Mesothelial cell of epicardium (in vitro differentiated cells): ENCODE measurements at regions not wholly inside any gene's neighbourhood (a gene's known extent, or its start where the extent isn't known, plus 50 kb on each side); places are given as distances from the start of the nearest gene placed in this dataset.

ENCODE experiments used
- DNase-seq, 2 experiments: peaks; one replicate each; pipeline ENCODE4 v3.0.0; 2021; ENCODE audit warnings: low spot score in 2 of 2; ENCODE audit not compliant: unreplicated experiment in 2 of 2
- H3K27ac Mint-ChIP-seq: 2 replicates; pipeline ENCODE4 v1.8.0; 2021; ENCODE audit warnings: mixed read lengths
- H3K27me3 Mint-ChIP-seq: 2 replicates; pipeline ENCODE4 v1.8.0; 2021; ENCODE audit warnings: low read depth, mixed read lengths
- H3K36me3 Mint-ChIP-seq: 2 replicates; pipeline ENCODE4 v1.8.0; 2021; ENCODE audit warnings: mixed read lengths
- H3K4me1 Mint-ChIP-seq: 2 replicates; pipeline ENCODE4 v1.8.0; 2021; ENCODE audit warnings: mixed read lengths
- H3K4me3 Mint-ChIP-seq: 2 replicates; pipeline ENCODE4 v1.8.0; 2021; ENCODE audit warnings: mild to moderate bottlenecking, moderate library complexity, mixed read lengths
- H3K9me3 Mint-ChIP-seq: 2 replicates; pipeline ENCODE4 v1.8.0; 2021; ENCODE audit warnings: mixed read lengths
- TF ChIP-seq, protein P1 (sequence below): fragments of 200-600 bp; sonication (generic); IDR thresholded peaks from one replicate; pipeline ENCODE4 v1.5.0; 2021; ENCODE audit warnings: antibody characterized with exemption; ENCODE audit not compliant: unreplicated experiment

DNA sequence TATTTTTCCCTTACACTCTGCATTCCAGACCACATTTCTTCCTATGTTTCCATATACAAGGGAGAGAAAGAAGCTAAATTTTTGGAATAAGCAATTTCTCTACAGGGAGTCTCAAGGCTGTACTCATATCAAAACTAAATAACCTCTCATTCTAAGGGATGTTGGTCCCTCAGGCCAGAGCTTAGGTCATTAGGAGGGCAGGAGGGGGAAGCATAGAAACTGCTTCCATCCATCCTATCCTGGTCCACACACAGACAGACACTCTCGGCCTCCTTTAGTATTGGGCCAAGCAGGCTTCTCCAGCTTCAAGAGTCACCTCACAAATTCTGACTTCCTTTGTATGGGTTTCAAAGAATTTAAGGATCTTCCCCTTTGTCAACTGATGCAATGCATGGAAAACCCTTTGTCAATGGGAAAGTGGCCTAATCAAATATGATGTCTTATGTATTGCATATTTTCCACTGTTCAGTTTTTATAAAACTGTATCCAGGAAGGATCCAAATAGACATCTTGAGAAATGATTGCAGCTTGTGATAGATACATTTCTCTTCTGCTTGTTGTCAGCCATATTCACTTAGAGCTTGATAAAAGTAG, 140.7 kb upstream of the RARB start:
- peaks cover 48% of the 10 kb centered on the region for H3K4me1 Mint-ChIP-seq
- no peaks in the 10 kb centered on the region for H3K27me3 Mint-ChIP-seq
- no peak overlapping the region for H3K4me3 Mint-ChIP-seq
- peak overlapping the region; percentile 59 for H3K27ac Mint-ChIP-seq
- H3K9me3 Mint-ChIP-seq: no peaks in the 10 kb centered on the region
- TF ChIP-seq, protein P1, sequence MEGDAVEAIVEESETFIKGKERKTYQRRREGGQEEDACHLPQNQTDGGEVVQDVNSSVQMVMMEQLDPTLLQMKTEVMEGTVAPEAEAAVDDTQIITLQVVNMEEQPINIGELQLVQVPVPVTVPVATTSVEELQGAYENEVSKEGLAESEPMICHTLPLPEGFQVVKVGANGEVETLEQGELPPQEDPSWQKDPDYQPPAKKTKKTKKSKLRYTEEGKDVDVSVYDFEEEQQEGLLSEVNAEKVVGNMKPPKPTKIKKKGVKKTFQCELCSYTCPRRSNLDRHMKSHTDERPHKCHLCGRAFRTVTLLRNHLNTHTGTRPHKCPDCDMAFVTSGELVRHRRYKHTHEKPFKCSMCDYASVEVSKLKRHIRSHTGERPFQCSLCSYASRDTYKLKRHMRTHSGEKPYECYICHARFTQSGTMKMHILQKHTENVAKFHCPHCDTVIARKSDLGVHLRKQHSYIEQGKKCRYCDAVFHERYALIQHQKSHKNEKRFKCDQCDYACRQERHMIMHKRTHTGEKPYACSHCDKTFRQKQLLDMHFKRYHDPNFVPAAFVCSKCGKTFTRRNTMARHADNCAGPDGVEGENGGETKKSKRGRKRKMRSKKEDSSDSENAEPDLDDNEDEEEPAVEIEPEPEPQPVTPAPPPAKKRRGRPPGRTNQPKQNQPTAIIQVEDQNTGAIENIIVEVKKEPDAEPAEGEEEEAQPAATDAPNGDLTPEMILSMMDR: no peak
- no peaks in the 10 kb centered on the region for H3K36me3 Mint-ChIP-seq
- DNase-seq: no peak

DNA sequence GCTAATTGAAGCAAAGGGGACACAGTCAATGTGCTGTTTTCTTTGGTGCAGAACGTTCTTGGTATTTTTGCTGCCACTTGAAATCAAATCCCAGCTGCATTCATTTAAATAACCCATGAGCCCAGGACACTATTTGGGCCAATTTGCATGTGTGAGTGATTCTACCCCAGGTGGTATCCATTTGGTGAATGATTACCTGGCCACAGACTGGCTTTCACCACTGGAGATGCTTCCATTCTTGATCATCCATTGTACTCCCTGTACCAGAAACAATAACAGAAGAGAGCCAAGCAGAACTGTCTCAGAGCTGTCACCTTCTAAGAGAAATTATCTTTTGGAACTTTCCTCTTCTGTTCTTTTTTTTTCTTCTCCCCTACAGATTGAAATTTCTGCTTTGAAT, 139.7 kb upstream of the RARB start:
- Mint-ChIP-seq H3K9me3 (no peaks in the 10 kb centered on the region), H3K27ac (peak overlapping the region; percentile 72), H3K36me3 (no peaks in the 10 kb centered on the region), H3K4me1 (peaks cover 58% of the 10 kb centered on the region), H3K27me3 (no peaks in the 10 kb centered on the region), H3K4me3 (no peak overlapping the region)
- TF ChIP-seq, protein P1: no peak
- DNase-seq: no peak

- Mint-ChIP-seq H3K27me3 (no peaks in the 10 kb centered on the region), H3K9me3 (no peaks in the 10 kb centered on the region), H3K27ac (peak overlapping the region; percentile 72), H3K4me3 (no peak overlapping the region), H3K36me3 (no peaks in the 10 kb centered on the region), H3K4me1 (peaks cover 65% of the 10 kb centered on the region)
- no peak for DNase-seq
- TF ChIP-seq, protein P1: no peak
Measured at GRCh38 chr3:25289156-25289555, 138.9 kb upstream of the RARB start.

GRCh38 chr3:25289663-25290062, 138.4 kb upstream of the RARB start:
- TF ChIP-seq, protein P1: no peak
- peaks cover 69% of the 10 kb centered on the region for H3K4me1 Mint-ChIP-seq
- no peak for DNase-seq
- no peaks in the 10 kb centered on the region for H3K27me3 Mint-ChIP-seq
- peak overlapping the region; percentile 72 for H3K27ac Mint-ChIP-seq
- no peaks in the 10 kb centered on the region for H3K9me3 Mint-ChIP-seq
- H3K4me3 Mint-ChIP-seq: no peak overlapping the region
- no peaks in the 10 kb centered on the region for H3K36me3 Mint-ChIP-seq

DNA sequence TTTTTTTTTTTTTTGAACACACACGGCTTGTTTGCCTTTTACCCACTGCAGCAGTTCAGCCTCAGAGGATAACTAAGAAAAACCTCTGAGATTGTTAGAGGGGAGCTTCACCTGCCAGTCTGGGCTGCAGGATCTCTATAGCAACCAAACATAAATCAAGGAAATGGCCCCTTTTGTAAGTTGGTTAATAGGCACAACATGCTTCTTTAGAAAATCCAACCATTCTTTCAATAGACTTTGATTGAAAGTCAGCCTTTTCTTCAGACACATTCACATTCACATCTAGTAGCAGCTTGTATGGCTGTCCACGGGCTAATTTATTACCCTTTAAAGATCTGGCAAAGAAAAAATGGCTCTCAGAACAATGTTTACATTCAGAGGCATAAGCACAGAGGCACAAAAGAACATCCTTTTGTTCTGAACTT, 136.6 kb upstream of the RARB start:
- H3K4me3 Mint-ChIP-seq: no peak overlapping the region
- H3K36me3 Mint-ChIP-seq: no peaks in the 10 kb centered on the region
- no peak for DNase-seq
- no peaks in the 10 kb centered on the region for H3K27me3 Mint-ChIP-seq
- TF ChIP-seq, protein P1: no peak
- H3K27ac Mint-ChIP-seq: peak overlapping the region; percentile 64
- H3K4me1 Mint-ChIP-seq: peaks cover 81% of the 10 kb centered on the region
- H3K9me3 Mint-ChIP-seq: no peaks in the 10 kb centered on the region

GRCh38 chr3:25292036-25292435, 136.0 kb upstream of the RARB start:
- Mint-ChIP-seq H3K36me3 (no peaks in the 10 kb centered on the region), H3K27me3 (no peaks in the 10 kb centered on the region), H3K4me1 (peaks cover 87% of the 10 kb centered on the region), H3K27ac (peak overlapping the region; percentile 64), H3K4me3 (no peak overlapping the region), H3K9me3 (no peaks in the 10 kb centered on the region)
- TF ChIP-seq, protein P1: no peak
- no peak for DNase-seq
